ENCODE measurements at regions not wholly inside any gene's neighbourhood (a gene's known extent, or its start where the extent isn't known, plus 50 kb on each side); places are given as distances from the start of the nearest gene placed in this dataset.

- no peaks in the 10 kb centered on the region for H3K9me2 ChIP-seq (ENCODE audit: low read depth, low read length)
- H3K4me1 ChIP-seq (ENCODE audit: insufficient read depth, low read length, severe bottlenecking) = no peaks in the 10 kb centered on the region
- no peak overlapping the region for H3K9ac ChIP-seq (ENCODE audit: low read length)
- H3K79me2 ChIP-seq (ENCODE audit: insufficient read depth, low read length) = no peaks in the 10 kb centered on the region
- H3K9me3 ChIP-seq (ENCODE audit: low read length) = no peaks in the 10 kb centered on the region
- H4K20me1 ChIP-seq (ENCODE audit: insufficient read depth, low read length) = no peaks in the 10 kb centered on the region
- no peaks in the 10 kb centered on the region for H3K36me3 ChIP-seq (ENCODE audit: insufficient read depth, low read length)
- TF ChIP-seq, protein P1, sequence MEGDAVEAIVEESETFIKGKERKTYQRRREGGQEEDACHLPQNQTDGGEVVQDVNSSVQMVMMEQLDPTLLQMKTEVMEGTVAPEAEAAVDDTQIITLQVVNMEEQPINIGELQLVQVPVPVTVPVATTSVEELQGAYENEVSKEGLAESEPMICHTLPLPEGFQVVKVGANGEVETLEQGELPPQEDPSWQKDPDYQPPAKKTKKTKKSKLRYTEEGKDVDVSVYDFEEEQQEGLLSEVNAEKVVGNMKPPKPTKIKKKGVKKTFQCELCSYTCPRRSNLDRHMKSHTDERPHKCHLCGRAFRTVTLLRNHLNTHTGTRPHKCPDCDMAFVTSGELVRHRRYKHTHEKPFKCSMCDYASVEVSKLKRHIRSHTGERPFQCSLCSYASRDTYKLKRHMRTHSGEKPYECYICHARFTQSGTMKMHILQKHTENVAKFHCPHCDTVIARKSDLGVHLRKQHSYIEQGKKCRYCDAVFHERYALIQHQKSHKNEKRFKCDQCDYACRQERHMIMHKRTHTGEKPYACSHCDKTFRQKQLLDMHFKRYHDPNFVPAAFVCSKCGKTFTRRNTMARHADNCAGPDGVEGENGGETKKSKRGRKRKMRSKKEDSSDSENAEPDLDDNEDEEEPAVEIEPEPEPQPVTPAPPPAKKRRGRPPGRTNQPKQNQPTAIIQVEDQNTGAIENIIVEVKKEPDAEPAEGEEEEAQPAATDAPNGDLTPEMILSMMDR (IDR thresholded peaks at IDR 0.05; ENCODE audit: low read length) = no peak
- TF ChIP-seq EZH2 (IDR thresholded peaks at IDR 0.05; ENCODE audit: borderline replicate concordance, low read length) = no peak
- H3K27ac ChIP-seq (ENCODE audit: low read depth, low read length, poor library complexity, severe bottlenecking) = no peak overlapping the region
- 0 out of 2 replicates have a peak, but pooled peaks cover 3% of the 10 kb centered on the region for H3K27me3 ChIP-seq (ENCODE audit: insufficient read depth, low read length)
- no peak overlapping the region for H3K4me2 ChIP-seq (ENCODE audit: low read length)
- no peaks in the 10 kb centered on the region for H3F3A ChIP-seq (ENCODE audit: insufficient read depth, low read length)
- no peak overlapping the region for H2AFZ ChIP-seq (ENCODE audit: low read length)
- H3K4me3 ChIP-seq (ENCODE audit: low read depth, low read length, poor library complexity, severe bottlenecking) = no peak overlapping the region
These were observed 228.3 kb downstream of the CLIC5 start for GRCh38 chr6:45787384-45787783.

- Histone ChIP-seq H3K4me3 (ENCODE audit: low read depth, low read length, poor library complexity, severe bottlenecking) (no peak overlapping the region), H3K79me2 (ENCODE audit: insufficient read depth, low read length) (no peaks in the 10 kb centered on the region), H3K4me2 (ENCODE audit: low read length) (no peak overlapping the region), H3F3A (ENCODE audit: insufficient read depth, low read length) (no peaks in the 10 kb centered on the region), H2AFZ (ENCODE audit: low read length) (no peak overlapping the region), H3K4me1 (ENCODE audit: insufficient read depth, low read length, severe bottlenecking) (no peaks in the 10 kb centered on the region), H3K9ac (ENCODE audit: low read length) (no peak overlapping the region), H3K9me2 (ENCODE audit: low read depth, low read length) (no peaks in the 10 kb centered on the region), H3K9me3 (ENCODE audit: low read length) (no peaks in the 10 kb centered on the region), H3K27ac (ENCODE audit: low read depth, low read length, poor library complexity, severe bottlenecking) (no peak overlapping the region), H3K27me3 (ENCODE audit: insufficient read depth, low read length) (0 out of 2 replicates have a peak, but pooled peaks cover 3% of the 10 kb centered on the region), H3K36me3 (ENCODE audit: insufficient read depth, low read length) (no peaks in the 10 kb centered on the region), H4K20me1 (ENCODE audit: insufficient read depth, low read length) (no peaks in the 10 kb centered on the region)
- TF ChIP-seq EZH2 (IDR thresholded peaks at IDR 0.05; ENCODE audit: borderline replicate concordance, low read length) = no peak
These were observed 229.3 kb downstream of the CLIC5 start for GRCh38 chr6:45786355-45786781.

DNA sequence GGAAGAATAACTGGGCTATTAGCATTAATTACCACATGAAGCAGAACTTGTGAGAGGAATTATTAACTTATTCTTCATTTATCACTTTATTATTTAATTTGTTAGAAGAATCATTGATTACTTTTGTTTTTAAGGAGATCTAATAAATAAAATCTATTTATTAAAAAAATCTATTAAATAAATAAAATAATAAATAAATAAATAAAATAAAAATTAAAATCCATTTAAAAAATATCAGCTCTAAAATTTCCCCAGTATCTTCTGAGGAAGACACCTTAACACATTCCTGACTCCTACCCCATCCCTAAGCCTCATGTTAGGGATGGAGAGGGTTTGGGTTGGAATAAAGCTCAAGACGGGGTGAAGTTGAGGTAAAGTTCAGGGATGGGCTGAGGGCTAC, 231.4 kb downstream of the CLIC5 start:
- H3K4me2 ChIP-seq (ENCODE audit: low read length) = no peak overlapping the region
- no peaks in the 10 kb centered on the region for H3K9me3 ChIP-seq (ENCODE audit: low read length)
- H3K79me2 ChIP-seq (ENCODE audit: insufficient read depth, low read length) = no peaks in the 10 kb centered on the region
- no peak overlapping the region for H3K4me3 ChIP-seq (ENCODE audit: low read depth, low read length, poor library complexity, severe bottlenecking)
- no peak overlapping the region for H3K27ac ChIP-seq (ENCODE audit: low read depth, low read length, poor library complexity, severe bottlenecking)
- H3K4me1 ChIP-seq (ENCODE audit: insufficient read depth, low read length, severe bottlenecking) = no peaks in the 10 kb centered on the region
- H2AFZ ChIP-seq (ENCODE audit: low read length) = no peak overlapping the region
- H3F3A ChIP-seq (ENCODE audit: insufficient read depth, low read length) = no peaks in the 10 kb centered on the region
- no peaks in the 10 kb centered on the region for H3K36me3 ChIP-seq (ENCODE audit: insufficient read depth, low read length)
- H4K20me1 ChIP-seq (ENCODE audit: insufficient read depth, low read length) = no peaks in the 10 kb centered on the region
- H3K27me3 ChIP-seq (ENCODE audit: insufficient read depth, low read length) = 0 out of 2 replicates have a peak, but pooled peaks cover 3% of the 10 kb centered on the region
- TF ChIP-seq, protein P1 (IDR thresholded peaks at IDR 0.05; ENCODE audit: low read length) = no peak
- no peak for TF ChIP-seq EZH2 (IDR thresholded peaks at IDR 0.05; ENCODE audit: borderline replicate concordance, low read length)
- H3K9me2 ChIP-seq (ENCODE audit: low read depth, low read length) = no peaks in the 10 kb centered on the region
- H3K9ac ChIP-seq (ENCODE audit: low read length) = no peak overlapping the region

GRCh38 chr6:45783716-45784115, 231.9 kb downstream of the CLIC5 start:
- Histone ChIP-seq H3K27me3 (ENCODE audit: insufficient read depth, low read length) (0 out of 2 replicates have a peak, but pooled peaks cover 3% of the 10 kb centered on the region), H3K9me3 (ENCODE audit: low read length) (no peaks in the 10 kb centered on the region), H3F3A (ENCODE audit: insufficient read depth, low read length) (no peaks in the 10 kb centered on the region), H3K79me2 (ENCODE audit: insufficient read depth, low read length) (no peaks in the 10 kb centered on the region), H3K27ac (ENCODE audit: low read depth, low read length, poor library complexity, severe bottlenecking) (no peak overlapping the region), H2AFZ (ENCODE audit: low read length) (no peak overlapping the region), H3K4me1 (ENCODE audit: insufficient read depth, low read length, severe bottlenecking) (no peaks in the 10 kb centered on the region), H4K20me1 (ENCODE audit: insufficient read depth, low read length) (no peaks in the 10 kb centered on the region), H3K4me3 (ENCODE audit: low read depth, low read length, poor library complexity, severe bottlenecking) (no peak overlapping the region), H3K9me2 (ENCODE audit: low read depth, low read length) (no peaks in the 10 kb centered on the region), H3K4me2 (ENCODE audit: low read length) (no peak overlapping the region), H3K36me3 (ENCODE audit: insufficient read depth, low read length) (no peaks in the 10 kb centered on the region), H3K9ac (ENCODE audit: low read length) (no peak overlapping the region)
- TF ChIP-seq EZH2 (IDR thresholded peaks at IDR 0.05; ENCODE audit: borderline replicate concordance, low read length) = no peak
- TF ChIP-seq, protein P1 (IDR thresholded peaks at IDR 0.05; ENCODE audit: low read length) = no peak
